CD14-positive monocyte (primary cell): ENCODE measurements at regions not wholly inside any gene's neighbourhood (a gene's known extent, or its start where the extent isn't known, plus 50 kb on each side); places are given as distances from the start of the nearest gene placed in this dataset.

Experiments
- DNase-seq, 3 donors: peaks; one replicate each; pipeline ENCODE4 v3.0.0-alpha.2; 2011 to 2022
- H2AFZ ChIP-seq: 2 replicates; pipeline ENCODE4 v1.6.0; 2012; ENCODE audit warnings: mild to moderate bottlenecking, low read depth, low read length, inconsistent platforms; ENCODE audit not compliant: insufficient read depth, poor library complexity, severe bottlenecking
- H3K27ac ChIP-seq, 2 donors: 1 replicate in 1 of 2; 2 replicates in 1 of 2; pipeline ENCODE4 v1.5.1; 2012 to 2013; ENCODE audit warnings: low read length in 2 of 2, control low read depth in 1 of 2, inconsistent platforms in 1 of 2, low read depth in 1 of 2, mild to moderate bottlenecking in 1 of 2
- H3K27me3 ChIP-seq, 2 donors: one replicate each; pipeline versions ENCODE4 v1.6.0 to v1.6.1; 2011 to 2013; ENCODE audit warnings: low read length in 2 of 2; ENCODE audit not compliant: control insufficient read depth in 2 of 2, insufficient read depth in 2 of 2
- H3K36me3 ChIP-seq, 2 donors: replicated peaks in 1 of 2; 1 replicate in 1 of 2; 2 replicates in 1 of 2; pipeline versions ENCODE4 v1.5.1 to v1.6.1; 2012 to 2013; ENCODE audit warnings: low read length in 2 of 2, control low read depth in 1 of 2, inconsistent platforms in 1 of 2, mild to moderate bottlenecking in 1 of 2; ENCODE audit not compliant: insufficient read depth in 2 of 2, control insufficient read depth in 1 of 2
- H3K4me1 ChIP-seq, 2 donors: 1 replicate in 1 of 2; 2 replicates in 1 of 2; pipeline versions ENCODE4 v1.5.1 to v1.6.1; 2012 to 2013; ENCODE audit warnings: low read length in 2 of 2, control low read depth in 1 of 2, inconsistent platforms in 1 of 2, mild to moderate bottlenecking in 1 of 2, moderate library complexity in 1 of 2; ENCODE audit not compliant: insufficient read depth in 2 of 2, control insufficient read depth in 1 of 2
- H3K4me2 ChIP-seq: replicated peaks from 2 replicates; pipeline ENCODE3; 2012; ENCODE audit warnings: low read length, moderate library complexity, mild to moderate bottlenecking; ENCODE audit not compliant: poor library complexity, severe bottlenecking; ENCODE audit errors: extremely low read depth
- H3K4me3 ChIP-seq, 3 experiments: fragments of 200-600 bp in 1 of 3; sonication (generic) in 1 of 3; replicated peaks in 1 of 3; 1 replicate in 2 of 3; 2 replicates in 1 of 3; pipeline ENCODE4 v1.5.1; 2011 to 2013; ENCODE audit warnings: low read length in 3 of 3, mild to moderate bottlenecking in 3 of 3, control low read depth in 2 of 3, low read depth in 2 of 3, inconsistent platforms in 1 of 3, moderate library complexity in 1 of 3
- H3K79me2 ChIP-seq: 2 replicates; pipeline ENCODE4 v1.6.0; 2012; ENCODE audit warnings: mild to moderate bottlenecking, control low read depth, inconsistent platforms, low read length, moderate library complexity; ENCODE audit not compliant: insufficient read depth
- H3K9ac ChIP-seq: 2 replicates; pipeline ENCODE4 v1.6.0; 2017; ENCODE audit warnings: low read length, mild to moderate bottlenecking; ENCODE audit not compliant: insufficient read depth, poor library complexity, severe bottlenecking
- H3K9me3 ChIP-seq, 2 donors: replicated peaks in 1 of 2; 1 replicate in 1 of 2; 2 replicates in 1 of 2; pipeline versions ENCODE4 v1.5.1 to v1.6.1; 2012 to 2013; ENCODE audit warnings: low read length in 2 of 2, control low read depth in 1 of 2; ENCODE audit not compliant: control insufficient read depth in 1 of 2, insufficient read depth in 1 of 2
- H4K20me1 ChIP-seq: 2 replicates; pipeline ENCODE4 v1.6.0; 2012; ENCODE audit warnings: mild to moderate bottlenecking, low read length, control low read depth, moderate library complexity; ENCODE audit not compliant: insufficient read depth
- H3K27ac Mint-ChIP-seq, 7 donors: one replicate each; pipeline ENCODE4 v1.8.0; 2020; ENCODE audit warnings: mild to moderate bottlenecking in 7 of 7, mixed read lengths in 7 of 7, moderate library complexity in 6 of 7, inconsistent platforms in 2 of 7
- H3K27me3 Mint-ChIP-seq, 3 donors: one replicate each; pipeline ENCODE4 v1.8.0; 2021 to 2022; ENCODE audit warnings: low read depth in 3 of 3, mild to moderate bottlenecking in 3 of 3, mixed read lengths in 3 of 3, moderate library complexity in 3 of 3, inconsistent platforms in 1 of 3
- H3K36me3 Mint-ChIP-seq, 2 donors: one replicate each; pipeline ENCODE4 v1.8.0; 2020; ENCODE audit warnings: mixed read lengths in 2 of 2, inconsistent platforms in 1 of 2, mild to moderate bottlenecking in 1 of 2
- H3K4me1 Mint-ChIP-seq: one replicate; pipeline ENCODE4 v1.8.0; 2020; ENCODE audit warnings: mild to moderate bottlenecking, mixed read lengths
- H3K4me3 Mint-ChIP-seq, 2 donors: one replicate each; pipeline ENCODE4 v1.8.0; 2020; ENCODE audit warnings: mild to moderate bottlenecking in 2 of 2, mixed read lengths in 2 of 2, moderate library complexity in 1 of 2
- H3K9me3 Mint-ChIP-seq, 7 donors: one replicate each; pipeline ENCODE4 v1.8.0; 2020 to 2022; ENCODE audit warnings: mixed read lengths in 7 of 7, mild to moderate bottlenecking in 6 of 7, moderate library complexity in 6 of 7, inconsistent platforms in 2 of 7
- CTCF ChIP-seq: fragments of 200-600 bp; IDR thresholded peaks from one replicate; pipeline ENCODE4 v1.8.0; 2022; ENCODE audit warnings: antibody characterized with exemption, mild to moderate bottlenecking
- WGBS: methylation state at CpG from one replicate; pipeline ENCODE4 v1.1.5; 2013; ENCODE audit warnings: missing lambda C conversion rate; ENCODE audit not compliant: insufficient coverage; 5-methylcytosine and 5-hydroxymethylcytosine counted together
- intact Hi-C, 2 donors: fragments of 100-400 bp; cut with micrococcal nuclease; formaldehyde crosslinking; loops; one replicate each; pipeline versions ENCODE4 v1.15.0 to v1.15.1; 2023

- no peaks in the 10 kb centered on the region for H4K20me1 ChIP-seq
- Mint-ChIP-seq H3K4me3 (no peak overlapping the region), H3K4me1 (peaks cover 16% of the 10 kb centered on the region), H3K27me3 (no peaks in the 10 kb centered on the region), H3K36me3 (peaks cover 0 to 1% of the 10 kb centered on the region in 2 donors), H3K9me3 (peaks cover 0 to 8% (median 4%) of the 10 kb centered on the region in 7 donors), H3K27ac (no peak overlapping the region)
- H2AFZ ChIP-seq, result no peak overlapping the region
- H3K79me2 ChIP-seq, result no peaks in the 10 kb centered on the region
- H3K4me2 ChIP-seq, result no peak overlapping the region
- TF ChIP-seq CTCF, result no peak
- no peak overlapping the region for H3K4me3 ChIP-seq
- no peaks in the 10 kb centered on the region for H3K36me3 ChIP-seq
- peaks cover 18 to 27% of the 10 kb centered on the region in 2 donors for H3K4me1 ChIP-seq
- DNase-seq, result no peak
- no peaks in the 10 kb centered on the region for H3K9me3 ChIP-seq
- WGBS, result 100% methylated on average over 2 of the region's 4 CpGs
- intact Hi-C loops, result no loop called here
- H3K27me3 ChIP-seq, result no peaks in the 10 kb centered on the region
- no peak overlapping the region for H3K27ac ChIP-seq
- no peak overlapping the region for H3K9ac ChIP-seq
These were observed 599.1 kb downstream of the NYAP2 start for GRCh38 chr2:225998653-225999052.

GRCh38 chr2:225998116-225998515, 598.6 kb downstream of the NYAP2 start:
- no CpG with 5 or more reads among the region's 3 CpGs for WGBS
- Histone ChIP-seq H3K27me3 (no peaks in the 10 kb centered on the region), H3K4me3 (no peak overlapping the region), H3K27ac (no peak overlapping the region), H3K4me1 (peaks cover 18 to 26% of the 10 kb centered on the region in 2 donors), H3K4me2 (no peak overlapping the region), H2AFZ (no peak overlapping the region), H4K20me1 (no peaks in the 10 kb centered on the region), H3K9ac (no peak overlapping the region), H3K79me2 (no peaks in the 10 kb centered on the region), H3K36me3 (no peaks in the 10 kb centered on the region), H3K9me3 (no peaks in the 10 kb centered on the region)
- peak in 2 of 3 donors; percentile 54 to 61 for DNase-seq
- H3K4me1 Mint-ChIP-seq, result peaks cover 16% of the 10 kb centered on the region
- H3K27ac Mint-ChIP-seq, result no peak overlapping the region
- H3K36me3 Mint-ChIP-seq, result peaks cover 0 to 1% of the 10 kb centered on the region in 2 donors
- no peak for TF ChIP-seq CTCF
- no peak overlapping the region for H3K4me3 Mint-ChIP-seq
- peaks cover 0 to 1% (median 0%) of the 10 kb centered on the region in 3 donors for H3K27me3 Mint-ChIP-seq
- peaks cover 0 to 9% (median 4%) of the 10 kb centered on the region in 7 donors for H3K9me3 Mint-ChIP-seq
- intact Hi-C loops, result no loop called here
